Gastrocnemius medialis (tissue), 4 donors: ENCODE measurements at regions not wholly inside any gene's neighbourhood (a gene's known extent, or its start where the extent isn't known, plus 50 kb on each side); places are given as distances from the start of the nearest gene placed in this dataset.

Source experiments
- POLR2A ChIP-seq, 2 donors: fragments of 450-650 bp; IDR thresholded peaks; one replicate each; pipeline ENCODE4 v1.6.1; 2017; ENCODE audit warnings: antibody characterized with exemption in 2 of 2, mild to moderate bottlenecking in 2 of 2, moderate library complexity in 2 of 2
- TF ChIP-seq, protein P1 (sequence below), 5 experiments: fragments of 450-650 bp in 3 of 5; fragments of 200-600 bp in 2 of 5; sonication (generic) in 2 of 5; IDR thresholded peaks in 4 of 5; conservative IDR thresholded peaks in 1 of 5; 1 replicate in 4 of 5; 2 replicates in 1 of 5; pipeline ENCODE4 v1.5.1; 2016 to 2019; ENCODE audit warnings: antibody characterized with exemption in 5 of 5, mild to moderate bottlenecking in 3 of 5, moderate library complexity in 3 of 5

DNA sequence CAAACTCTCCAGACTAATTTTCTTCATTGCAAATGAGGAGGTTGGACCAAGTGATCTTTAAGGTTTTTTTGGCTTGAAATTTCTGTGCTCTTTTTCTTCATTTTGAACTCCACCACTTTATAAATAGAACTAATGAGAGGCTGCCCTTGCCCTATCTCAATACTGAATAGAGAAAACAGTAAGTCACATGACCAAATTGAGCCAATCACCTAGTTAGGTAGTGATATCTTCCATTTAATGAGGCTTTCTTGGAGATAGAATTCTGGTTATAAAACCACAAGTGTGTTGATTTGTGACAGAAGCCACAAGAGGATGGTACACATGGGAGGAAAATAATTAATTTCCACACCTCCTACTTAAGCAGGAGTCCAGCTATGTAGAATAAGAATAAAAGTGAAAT is 263.4 kb upstream of the SNX7 start:
- TF ChIP-seq, protein P1, sequence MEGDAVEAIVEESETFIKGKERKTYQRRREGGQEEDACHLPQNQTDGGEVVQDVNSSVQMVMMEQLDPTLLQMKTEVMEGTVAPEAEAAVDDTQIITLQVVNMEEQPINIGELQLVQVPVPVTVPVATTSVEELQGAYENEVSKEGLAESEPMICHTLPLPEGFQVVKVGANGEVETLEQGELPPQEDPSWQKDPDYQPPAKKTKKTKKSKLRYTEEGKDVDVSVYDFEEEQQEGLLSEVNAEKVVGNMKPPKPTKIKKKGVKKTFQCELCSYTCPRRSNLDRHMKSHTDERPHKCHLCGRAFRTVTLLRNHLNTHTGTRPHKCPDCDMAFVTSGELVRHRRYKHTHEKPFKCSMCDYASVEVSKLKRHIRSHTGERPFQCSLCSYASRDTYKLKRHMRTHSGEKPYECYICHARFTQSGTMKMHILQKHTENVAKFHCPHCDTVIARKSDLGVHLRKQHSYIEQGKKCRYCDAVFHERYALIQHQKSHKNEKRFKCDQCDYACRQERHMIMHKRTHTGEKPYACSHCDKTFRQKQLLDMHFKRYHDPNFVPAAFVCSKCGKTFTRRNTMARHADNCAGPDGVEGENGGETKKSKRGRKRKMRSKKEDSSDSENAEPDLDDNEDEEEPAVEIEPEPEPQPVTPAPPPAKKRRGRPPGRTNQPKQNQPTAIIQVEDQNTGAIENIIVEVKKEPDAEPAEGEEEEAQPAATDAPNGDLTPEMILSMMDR (IDR thresholded peaks at IDR 0.05 in 4 of 5, conservative IDR thresholded peaks at IDR 0.05 in 1 of 5), result no peak
- no peak for TF ChIP-seq POLR2A (IDR thresholded peaks at IDR 0.05)
